ENCODE measurements at regions not wholly inside any gene's neighbourhood (a gene's known extent, or its start where the extent isn't known, plus 50 kb on each side); places are given as distances from the start of the nearest gene placed in this dataset.

- no peak overlapping the region for H3K9ac ChIP-seq
- H2AFZ ChIP-seq = no peak overlapping the region
- H3K4me3 ChIP-seq (ENCODE audit: low read depth, low read length) = no peak overlapping the region
- H3K4me1 ChIP-seq = no peaks in the 10 kb centered on the region
- no peaks in the 10 kb centered on the region for H3K79me2 ChIP-seq
- H3K4me2 ChIP-seq (ENCODE audit: low read length) = no peak overlapping the region
- no peaks in the 10 kb centered on the region for H3K36me3 ChIP-seq (ENCODE audit: control insufficient read depth, insufficient read depth, low read length)
- H3K9me3 ChIP-seq (ENCODE audit: control insufficient read depth, low read length) = no peaks in the 10 kb centered on the region
- no peak for TF ChIP-seq CTCF (IDR thresholded peaks at IDR 0.05)
- H3K27me3 ChIP-seq (ENCODE audit: control insufficient read depth, insufficient read depth, low read length) = no peaks in the 10 kb centered on the region
- H3K27ac ChIP-seq = no peak overlapping the region
These were observed 101.8 kb upstream of the AKIRIN2 start for GRCh38 chr6:87803791-87804190.

GRCh38 chr6:87799651-87800050 lies 97.6 kb upstream of the AKIRIN2 start:
- no peaks in the 10 kb centered on the region for H3K27me3 ChIP-seq (ENCODE audit: control insufficient read depth, insufficient read depth, low read length)

GRCh38 chr6:87798393-87799278 lies 96.6 kb upstream of the AKIRIN2 start:
- Histone ChIP-seq H3K79me2 (no peaks in the 10 kb centered on the region), H3K9me3 (ENCODE audit: control insufficient read depth, low read length) (no peaks in the 10 kb centered on the region), H3K4me1 (no peaks in the 10 kb centered on the region), H3K4me2 (ENCODE audit: low read length) (no peak overlapping the region), H3K27me3 (ENCODE audit: control insufficient read depth, insufficient read depth, low read length) (no peaks in the 10 kb centered on the region), H2AFZ (peak overlapping the region; percentile 48), H3K27ac (no peak overlapping the region), H3K4me3 (ENCODE audit: low read depth, low read length) (no peak overlapping the region), H3K36me3 (ENCODE audit: control insufficient read depth, insufficient read depth, low read length) (no peaks in the 10 kb centered on the region), H3K9ac (no peak overlapping the region)
- no peak for TF ChIP-seq CTCF (IDR thresholded peaks at IDR 0.05)

More at GRCh38 chr6:87799651-87800050, 97.6 kb upstream of the AKIRIN2 start:
- H3K4me3 ChIP-seq (ENCODE audit: low read depth, low read length) = no peak overlapping the region
- H3K9ac ChIP-seq = no peak overlapping the region
- no peaks in the 10 kb centered on the region for H3K9me3 ChIP-seq (ENCODE audit: control insufficient read depth, low read length)
- no peaks in the 10 kb centered on the region for H3K79me2 ChIP-seq
- no peak overlapping the region for H2AFZ ChIP-seq
- no peaks in the 10 kb centered on the region for H3K36me3 ChIP-seq (ENCODE audit: control insufficient read depth, insufficient read depth, low read length)
- H3K4me2 ChIP-seq (ENCODE audit: low read length) = no peak overlapping the region
- TF ChIP-seq CTCF (IDR thresholded peaks at IDR 0.05) = no peak
- H3K27ac ChIP-seq = no peak overlapping the region
- no peaks in the 10 kb centered on the region for H3K4me1 ChIP-seq

GRCh38 chr6:87794922-87795885 lies 93.2 kb upstream of the AKIRIN2 start:
- Histone ChIP-seq H2AFZ (no peak overlapping the region), H3K79me2 (no peaks in the 10 kb centered on the region), H3K36me3 (ENCODE audit: control insufficient read depth, insufficient read depth, low read length) (no peaks in the 10 kb centered on the region), H3K9ac (no peak overlapping the region), H3K4me3 (ENCODE audit: low read depth, low read length) (no peak overlapping the region), H3K27me3 (ENCODE audit: control insufficient read depth, insufficient read depth, low read length) (no peaks in the 10 kb centered on the region), H3K4me1 (no peaks in the 10 kb centered on the region), H3K9me3 (ENCODE audit: control insufficient read depth, low read length) (no peaks in the 10 kb centered on the region), H3K4me2 (ENCODE audit: low read length) (no peak overlapping the region), H3K27ac (no peak overlapping the region)
- no peak for TF ChIP-seq CTCF (IDR thresholded peaks at IDR 0.05)
